ENCODE measurements at regions not wholly inside any gene's neighbourhood (a gene's known extent, or its start where the extent isn't known, plus 50 kb on each side); places are given as distances from the start of the nearest gene placed in this dataset.
"Not testable (repeated sequence)": the region's sequence is repeated elsewhere in the genome, so short reads cannot be mapped to it uniquely, and the experiment has no call there.

GRCh38 chr5:159797261-159797970 is 118.9 kb upstream of the ADRA1B start:
- DNase-seq = no peak

- no peak for DNase-seq
Measured at GRCh38 chr5:159799701-159800100, 116.6 kb upstream of the ADRA1B start.

GRCh38 chr5:159800131-159800840 is 116.0 kb upstream of the ADRA1B start:
- DNase-seq = no peak

GRCh38 chr5:159801303-159801702 is 115.0 kb upstream of the ADRA1B start:
- no peak for DNase-seq

- DNase-seq = no peak
Measured at GRCh38 chr5:159802661-159803060, 113.6 kb upstream of the ADRA1B start.

DNA sequence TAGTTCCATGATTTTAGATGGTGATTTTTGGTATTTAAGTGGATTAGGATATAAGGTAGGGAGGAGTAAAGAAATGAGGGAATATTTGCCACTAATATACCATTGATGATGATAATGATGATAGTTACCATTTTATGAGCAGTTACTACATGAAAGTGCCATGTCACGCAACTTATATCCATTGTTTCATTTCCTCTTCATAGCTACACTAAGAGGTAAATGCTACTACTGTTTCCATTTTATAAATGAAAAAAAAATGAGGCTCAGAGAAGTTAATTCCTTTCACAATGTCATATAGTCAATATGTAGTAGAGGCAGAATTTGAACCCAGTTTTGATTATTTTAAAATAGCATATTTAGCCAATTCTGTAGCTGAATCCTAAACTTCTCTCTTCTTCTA is 112.2 kb upstream of the ADRA1B start:
- DNase-seq = no peak

DNA sequence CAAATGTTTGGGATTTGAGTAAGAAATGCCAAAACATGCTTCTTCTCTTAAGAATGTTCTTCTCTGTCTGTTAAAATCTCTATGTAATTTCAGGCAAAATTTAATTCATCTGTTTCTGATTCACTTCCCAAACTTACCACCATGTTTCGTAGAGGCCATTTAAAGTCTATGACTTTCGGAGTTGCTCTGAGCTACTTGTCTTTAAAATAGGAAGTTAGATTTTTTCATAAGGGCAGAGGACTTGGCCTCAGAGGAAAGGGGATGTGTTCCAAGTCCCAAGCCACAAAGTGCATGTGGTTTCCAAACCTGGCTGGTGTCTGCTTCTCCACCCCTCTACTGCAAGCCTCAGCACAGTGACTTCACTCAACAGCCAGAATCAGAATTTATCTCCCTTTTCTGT is 111.3 kb upstream of the ADRA1B start:
- DNase-seq = no peak

DNA sequence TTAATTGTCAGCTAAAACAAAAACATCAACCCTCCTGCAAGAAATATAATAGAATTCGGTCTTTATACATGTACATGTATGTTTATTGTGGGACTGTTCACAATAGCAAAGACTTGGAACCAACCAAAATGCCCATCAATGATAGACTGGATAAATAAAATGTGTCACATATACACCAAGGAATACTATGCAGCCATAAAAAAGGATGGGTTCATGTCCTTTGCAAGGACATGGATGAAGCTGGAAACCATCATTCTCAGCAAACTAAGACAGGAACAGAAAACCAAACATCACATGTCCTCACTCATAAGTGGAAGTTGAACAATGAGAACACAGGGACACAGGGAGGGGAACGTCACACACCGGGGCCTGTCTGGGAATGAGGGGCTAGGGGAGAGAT is 109.1 kb upstream of the ADRA1B start:
- DNase-seq = not testable (repeated sequence)

DNA sequence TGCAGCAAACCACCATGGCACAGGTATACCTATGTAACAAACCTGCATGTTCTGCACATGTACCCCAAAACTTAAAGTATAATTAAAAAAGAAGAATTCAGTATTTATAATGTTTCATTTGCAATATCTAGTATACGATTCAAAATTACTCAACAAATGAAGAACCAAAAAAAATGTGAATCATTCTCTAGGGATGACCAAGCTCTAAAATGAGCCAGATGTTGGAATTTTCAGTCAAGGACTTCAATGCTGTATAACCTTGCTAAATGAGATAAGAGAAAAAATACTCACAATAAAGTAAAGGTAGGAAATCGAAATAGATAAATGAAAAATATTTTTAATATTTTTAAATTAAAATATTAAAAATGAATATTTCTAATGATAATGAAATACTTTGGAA is 108.7 kb upstream of the ADRA1B start:
- no peak for DNase-seq

- DNase-seq = no peak
Measured at GRCh38 chr5:159811712-159812111, 104.6 kb upstream of the ADRA1B start.

DNA sequence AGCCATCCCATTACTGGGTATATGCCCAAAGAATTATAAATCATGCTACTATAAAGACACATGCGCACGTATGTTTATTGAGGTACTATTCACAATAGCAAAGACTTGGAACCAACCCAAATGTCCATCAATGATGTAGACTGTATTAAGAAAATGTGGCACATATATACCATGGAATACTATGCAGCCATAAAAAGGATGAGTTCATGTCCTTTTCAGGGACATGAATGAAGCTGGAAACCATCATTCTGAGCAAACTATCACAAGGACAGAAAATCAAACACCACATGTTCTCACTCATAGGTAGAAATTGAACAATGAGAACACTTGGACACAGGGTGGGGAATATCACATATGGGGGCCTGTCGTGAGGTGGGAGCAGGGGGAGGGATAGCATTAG is 103.5 kb upstream of the ADRA1B start:
- DNase-seq = not testable (repeated sequence)

DNA sequence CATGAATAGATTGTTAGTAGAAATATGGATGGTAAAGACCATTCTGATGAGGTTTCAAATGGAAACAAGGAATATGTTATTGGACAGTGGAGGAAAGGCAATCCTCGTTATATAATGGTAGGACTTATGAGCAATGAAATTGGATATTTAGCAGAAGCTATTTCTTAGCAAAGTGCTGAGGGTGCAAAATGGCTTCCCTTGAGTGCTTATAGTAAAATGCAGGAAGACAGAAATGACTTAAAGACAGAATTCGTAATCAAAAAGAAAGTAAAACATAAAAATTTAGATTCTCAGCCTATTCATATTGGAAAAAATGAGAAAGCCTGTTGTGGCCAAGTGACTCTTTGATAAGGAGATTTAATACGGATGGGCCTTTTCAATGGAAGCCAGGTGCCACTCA is 102.1 kb upstream of the ADRA1B start:
- DNase-seq = no peak

DNA sequence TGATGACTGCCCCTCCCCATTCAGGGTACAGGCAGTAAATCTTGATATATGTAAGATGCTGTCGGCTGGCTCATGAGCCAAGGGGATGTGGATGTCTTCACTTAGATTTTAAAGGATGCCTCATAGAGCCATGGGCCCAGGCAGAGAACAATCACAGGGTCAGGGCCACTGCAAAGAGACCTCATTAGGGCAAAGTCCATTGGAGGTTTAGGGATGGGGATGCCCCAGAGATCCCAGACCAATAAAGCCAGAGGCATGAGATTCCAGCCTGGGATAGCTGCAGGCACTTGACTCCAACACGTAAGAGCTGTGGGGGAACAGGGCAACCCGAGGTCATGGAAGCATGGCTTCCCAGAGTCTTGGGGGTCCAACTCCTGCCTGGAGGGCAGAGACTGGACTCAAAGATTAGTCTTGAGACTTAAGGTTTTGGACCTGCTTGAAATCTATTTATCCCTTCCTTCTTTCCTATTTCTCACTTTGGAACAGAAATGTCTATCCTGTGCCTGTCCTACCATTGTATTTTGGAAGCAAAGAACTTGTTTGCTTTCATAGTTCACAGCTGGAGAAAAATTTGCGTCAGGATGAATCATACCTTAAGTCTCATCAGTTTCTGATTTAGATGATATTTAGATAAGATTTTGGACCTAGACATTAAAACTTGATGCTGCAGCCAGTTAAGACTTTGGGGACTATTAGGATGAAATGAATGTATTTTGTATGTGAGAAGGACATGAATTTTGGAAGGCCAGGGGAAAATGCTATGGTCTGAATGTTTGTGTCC is 101.3 kb upstream of the ADRA1B start:
- DNase-seq = no peak

- DNase-seq = no peak
Measured at GRCh38 chr5:159817262-159818029, 98.8 kb upstream of the ADRA1B start.

DNA sequence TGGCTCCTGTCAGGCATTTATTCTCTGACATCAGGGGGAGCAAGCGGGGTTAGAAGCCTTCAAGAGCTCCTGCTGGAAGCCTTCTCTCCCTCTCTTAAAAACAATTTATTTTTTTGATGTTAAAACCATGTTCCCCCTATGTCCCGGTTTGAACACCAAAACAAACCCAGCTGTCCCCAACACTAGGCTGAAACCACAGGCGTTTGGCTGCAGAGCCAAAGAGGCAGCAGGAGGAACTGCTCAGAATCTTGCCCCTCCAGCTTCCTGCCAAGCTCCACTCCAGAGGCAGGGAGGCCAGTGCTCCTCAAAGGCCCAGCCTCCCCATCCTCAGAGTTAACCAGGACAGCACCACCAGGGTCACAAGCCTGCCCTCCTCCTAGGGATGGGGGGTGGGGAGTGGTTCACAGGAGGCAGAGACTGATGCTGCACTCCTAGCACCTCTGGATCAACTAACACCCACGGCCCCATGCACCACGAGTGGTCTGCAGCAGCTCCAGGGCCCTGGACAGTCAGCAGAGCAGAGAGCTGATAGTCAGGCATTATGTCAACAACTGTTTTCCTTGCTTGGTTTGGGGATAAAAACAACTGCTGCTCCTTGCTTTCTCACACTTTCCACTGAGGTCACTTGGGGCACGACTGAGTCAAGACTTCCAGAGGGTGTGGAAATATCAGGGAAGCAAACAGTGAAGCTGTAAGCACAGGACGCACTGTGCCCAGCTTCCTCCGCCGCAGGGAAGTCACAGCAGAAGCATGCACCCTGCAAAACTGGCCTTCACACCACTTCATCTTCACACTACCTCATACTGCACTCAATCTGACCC is 96.5 kb upstream of the ADRA1B start:
- no peak for DNase-seq

GRCh38 chr5:159820692-159821091 is 95.6 kb upstream of the ADRA1B start:
- no peak for DNase-seq

- DNase-seq = no peak
Measured at GRCh38 chr5:159821461-159821940, 94.8 kb upstream of the ADRA1B start.

DNA sequence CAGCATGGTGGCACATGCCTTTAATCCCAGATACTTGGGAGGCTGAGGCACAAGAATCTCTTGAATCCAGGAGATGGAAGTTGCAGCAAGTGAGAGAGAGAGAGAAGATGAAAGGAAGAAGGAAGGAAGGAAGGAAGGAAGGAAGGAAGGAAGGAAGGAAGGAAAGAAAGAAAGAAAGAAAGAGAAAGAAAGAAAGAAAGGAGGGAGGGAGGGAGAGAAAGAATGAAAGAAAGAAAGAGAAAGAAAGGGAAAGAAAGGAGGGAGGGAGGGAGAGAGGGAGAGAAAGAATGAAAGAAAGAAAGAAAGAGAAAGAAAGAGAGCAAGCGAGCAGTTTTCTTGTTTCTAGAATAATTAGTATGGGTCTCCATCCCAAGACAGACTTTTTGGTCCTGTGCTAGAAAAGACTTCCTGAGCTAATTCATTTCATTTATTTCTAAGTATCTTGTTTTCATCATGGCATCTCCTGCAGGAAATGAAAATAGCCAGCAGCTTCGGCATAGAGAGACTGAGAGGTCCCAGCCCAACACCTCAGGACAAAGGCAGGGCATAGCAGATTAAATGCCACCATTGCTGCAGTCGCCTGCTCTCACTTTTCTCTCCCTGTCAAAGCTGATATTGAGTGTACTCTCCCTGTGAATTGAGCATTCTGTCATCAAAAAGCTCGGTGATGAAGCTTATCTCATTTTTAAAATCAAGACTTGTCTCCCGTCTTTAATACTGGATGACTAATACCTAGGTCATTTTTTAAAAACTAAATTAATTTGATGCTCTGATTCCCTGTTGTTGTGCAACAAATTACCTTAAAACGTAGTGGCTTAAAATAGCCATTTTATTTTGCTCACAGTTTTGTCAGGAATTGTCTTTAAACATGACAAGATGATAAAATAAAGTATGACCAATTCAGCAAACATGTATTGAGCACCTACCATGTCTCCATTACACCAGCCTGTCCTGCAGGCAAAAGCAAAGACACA is 91.8 kb upstream of the ADRA1B start:
- DNase-seq = no peak

GRCh38 chr5:159825551-159826051 is 90.7 kb upstream of the ADRA1B start:
- no peak for DNase-seq

All from activated CD4-positive, alpha-beta T cell treated with anti-CD3 and anti-CD28 coated beads, Interleukin-2, amount 50 U/mL, for 1 hour (primary cell).